SK-MEL-5 (cell line): ENCODE measurements at regions not wholly inside any gene's neighbourhood (a gene's known extent, or its start where the extent isn't known, plus 50 kb on each side); places are given as distances from the start of the nearest gene placed in this dataset.
A peak's percentile ranks its signal among the peaks of the same experiment; 100 is the strongest.
"Not testable (repeated sequence)": the region's sequence is repeated elsewhere in the genome, so short reads cannot be mapped to it uniquely, and the experiment has no call there.

Experiments
- DNase-seq: peaks from one replicate; pipeline ENCODE4 v3.0.0-alpha.2; 2016; ENCODE audit warnings: low read depth, low spot score
- in situ Hi-C: cut with HindIII; loops from 2 replicates; pipeline ENCODE4 v1.10.0; 2016; ENCODE audit warnings: low sequenced_read_pairs, high pct_unique_total_duplicates, low pct_unique_long_range_greater_than_20kb

DNA sequence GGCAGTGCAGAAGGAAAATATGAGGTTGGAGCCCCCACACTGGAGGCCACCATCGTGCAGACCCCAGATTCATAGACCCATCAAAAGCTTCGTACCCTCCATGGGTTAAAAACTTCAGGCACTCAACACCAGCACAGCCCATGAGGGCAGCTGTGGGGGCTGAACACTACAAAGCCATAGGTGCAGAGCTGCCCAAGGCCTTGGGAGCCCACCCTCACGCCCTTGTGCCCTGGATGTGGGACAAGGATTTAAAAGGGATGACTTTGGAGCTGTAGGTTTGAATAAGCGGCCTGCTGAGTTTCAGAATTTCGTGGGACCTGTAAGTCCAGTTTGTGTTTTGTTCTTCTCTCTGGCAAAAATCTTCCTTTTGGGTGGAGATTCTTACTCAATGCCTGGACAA, 747.6 kb downstream of the SPATA31A6 start:
- in situ Hi-C loops, DNase-seq: not testable (repeated sequence)

DNA sequence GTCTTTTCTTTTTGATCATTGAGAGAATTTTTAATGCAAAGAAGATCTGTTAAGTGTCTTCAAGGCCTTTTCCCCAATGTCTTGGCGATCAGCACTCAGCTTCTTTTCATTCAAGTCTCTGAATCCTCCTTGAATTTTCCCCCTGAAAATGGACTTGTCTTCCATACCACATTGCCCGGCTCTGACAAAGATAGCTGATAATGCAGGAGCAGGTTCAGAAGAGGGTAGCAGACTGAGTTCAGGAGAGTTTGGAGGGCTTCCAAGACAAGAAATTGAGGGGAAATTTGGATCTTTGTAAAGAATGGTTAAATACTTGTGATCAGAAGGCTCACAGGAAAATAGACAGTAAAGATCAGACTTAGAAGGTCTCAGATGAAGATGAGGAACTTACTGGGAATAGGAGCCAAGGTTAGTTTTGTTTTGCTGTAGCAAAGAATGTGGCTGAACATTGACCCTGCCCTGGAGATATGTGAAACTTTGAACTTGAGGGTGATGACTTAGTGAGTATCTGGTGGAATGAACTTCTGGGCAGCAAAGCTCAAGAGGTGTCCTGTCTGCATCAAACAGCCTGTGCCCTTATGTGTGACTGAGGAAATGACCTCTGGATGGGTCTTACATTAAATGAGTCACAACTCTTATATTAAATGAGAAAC, 754.2 kb downstream of the SPATA31A6 start:
- DNase-seq, in situ Hi-C loops: not testable (repeated sequence)

DNA sequence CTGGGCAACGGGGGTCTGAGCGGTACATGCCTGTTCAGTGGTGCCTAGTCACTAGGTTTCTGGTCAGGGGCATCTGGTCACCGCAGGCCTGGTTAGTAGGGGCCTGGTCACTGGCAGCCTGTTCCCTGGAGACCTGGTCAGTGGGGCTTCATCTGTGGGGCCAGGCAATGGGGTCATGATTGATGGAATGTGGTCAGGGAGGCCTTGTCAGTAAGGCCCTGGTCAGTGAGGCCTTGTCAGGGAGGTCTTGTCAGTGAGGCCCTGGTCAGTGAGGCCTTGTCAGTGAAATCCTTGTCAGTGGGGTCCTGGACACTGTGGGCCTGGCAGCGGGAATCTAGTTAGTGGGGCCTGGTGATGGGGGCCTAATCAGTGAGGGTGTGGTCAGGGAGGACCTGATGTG, 763.6 kb downstream of the SPATA31A6 start:
- DNase-seq, in situ Hi-C loops: not testable (repeated sequence)

GRCh38 chr9:42951239-42951638, 767.8 kb downstream of the SPATA31A6 start:
- in situ Hi-C loops: not testable (repeated sequence)
- peak; percentile 46 for DNase-seq

DNA sequence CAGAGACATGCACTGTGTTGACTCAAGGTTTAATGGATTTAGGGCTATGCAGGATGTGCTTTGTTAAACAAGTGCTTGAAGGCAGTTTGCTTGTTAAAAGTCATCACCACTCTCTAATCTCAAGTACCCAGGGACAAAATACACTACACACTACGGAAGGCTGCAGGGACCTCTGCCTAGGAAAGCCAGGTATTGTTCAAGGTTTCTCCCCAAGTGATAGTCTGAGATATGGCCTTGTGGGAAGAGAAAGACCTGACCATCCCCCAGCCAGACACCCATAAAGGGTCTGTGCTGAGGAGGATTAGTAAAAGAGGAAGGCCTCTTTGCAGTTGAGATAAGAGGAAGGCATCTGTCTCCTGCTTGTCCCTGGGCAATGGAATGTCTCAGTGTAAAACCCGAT, 781.7 kb downstream of the SPATA31A6 start:
- in situ Hi-C loops, DNase-seq: not testable (repeated sequence)

GRCh38 chr9:42971872-42972271, 788.4 kb downstream of the SPATA31A6 start:
- in situ Hi-C loops, DNase-seq: not testable (repeated sequence)

DNA sequence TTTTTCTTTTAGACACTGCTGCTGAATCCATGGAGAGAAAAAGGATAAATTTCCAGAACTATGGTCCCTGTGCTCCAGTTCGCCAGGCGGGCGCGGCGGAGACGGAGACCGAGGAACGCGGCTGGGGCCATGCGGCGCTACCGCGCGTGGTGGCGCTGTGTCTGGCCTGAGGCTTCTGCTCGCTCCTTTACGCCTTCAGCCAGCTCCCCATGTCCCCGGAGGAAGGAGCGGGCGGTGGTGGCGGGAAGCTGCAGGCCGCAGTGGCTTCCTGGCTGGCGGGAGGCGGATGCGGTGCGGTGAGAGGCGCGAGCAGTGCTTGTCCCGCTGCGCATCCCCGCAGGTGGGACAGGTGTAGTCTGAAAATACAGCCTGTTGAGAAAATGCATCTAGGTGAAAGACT, 791.3 kb downstream of the SPATA31A6 start:
- in situ Hi-C loops, DNase-seq: not testable (repeated sequence)

DNA sequence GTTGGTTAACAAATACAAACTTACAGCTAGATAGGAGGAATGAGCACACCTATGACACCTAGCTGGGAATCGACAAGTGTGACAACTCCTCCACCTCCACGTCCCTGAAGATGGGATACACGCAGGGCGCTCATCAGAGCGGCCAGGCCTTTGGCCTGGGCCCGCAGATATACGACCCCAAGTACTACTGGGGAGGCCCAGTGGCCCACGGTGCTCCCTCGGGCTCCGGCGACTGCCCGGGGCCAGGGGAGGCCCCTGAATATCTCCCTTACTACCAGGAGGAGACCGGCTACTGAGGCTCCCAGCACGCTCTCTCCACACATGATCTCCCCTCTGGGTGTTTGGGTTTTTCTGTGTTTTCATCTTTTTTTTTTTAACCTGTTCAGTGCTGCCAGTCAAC, 801.3 kb downstream of the SPATA31A6 start:
- in situ Hi-C loops, DNase-seq: not testable (repeated sequence)
